GM19397 (cell line): ENCODE measurements at regions not wholly inside any gene's neighbourhood (a gene's known extent, or its start where the extent isn't known, plus 50 kb on each side); places are given as distances from the start of the nearest gene placed in this dataset.

Source experiments
- ATAC-seq: cut with Tn5 transposase; IDR thresholded peaks from one replicate; pipeline ENCODE4 v1.9.1; 2021; ENCODE audit warnings: mild to moderate bottlenecking, moderate library complexity; ENCODE audit not compliant: unreplicated experiment

GRCh38 chr3:6125520-6125919 is 735.4 kb upstream of the GRM7 start:
- ATAC-seq = no peak

GRCh38 chr3:6132684-6133432 is 728.1 kb upstream of the GRM7 start:
- no peak for ATAC-seq

GRCh38 chr3:6142707-6143106 is 718.2 kb upstream of the GRM7 start:
- no peak for ATAC-seq

DNA sequence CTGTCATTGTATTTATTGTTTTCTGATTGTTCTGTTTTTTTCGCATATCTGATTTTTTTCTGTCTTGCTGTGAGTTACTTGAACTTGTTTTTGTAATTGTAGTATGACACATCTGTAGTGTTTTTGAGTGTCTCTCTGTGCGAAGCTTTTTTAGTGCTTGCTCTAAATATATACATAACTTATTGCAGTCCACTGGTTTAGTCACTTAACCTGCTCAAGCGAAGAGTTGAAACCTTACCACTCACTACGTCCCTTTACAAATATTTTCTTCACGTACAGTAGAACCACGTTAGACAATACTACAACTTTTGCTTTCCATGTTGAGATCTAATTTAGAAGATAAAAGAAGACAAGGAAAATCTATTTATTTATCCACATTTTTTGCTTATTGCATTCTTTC is 713.0 kb upstream of the GRM7 start:
- ATAC-seq = no peak

GRCh38 chr3:6155650-6156338 is 705.1 kb upstream of the GRM7 start:
- no peak for ATAC-seq

DNA sequence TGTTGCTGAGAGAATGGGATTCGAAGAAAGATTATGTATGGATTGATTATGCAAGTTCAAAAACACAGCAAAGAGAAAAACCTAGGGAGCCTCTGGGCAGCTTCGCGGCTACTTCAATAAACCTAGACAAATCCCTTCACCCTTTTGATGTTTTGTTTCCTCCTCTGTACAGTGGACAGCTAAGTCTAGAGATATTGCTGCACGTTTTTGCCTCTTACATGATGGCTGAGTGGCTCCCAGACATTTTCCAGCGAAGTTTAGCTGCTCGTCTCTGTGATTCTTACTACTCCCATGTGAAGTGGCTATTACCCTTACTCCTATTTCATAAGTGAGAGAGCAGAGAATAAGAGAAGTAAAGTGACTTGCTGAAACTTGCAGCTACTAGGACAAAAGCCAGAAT is 695.0 kb upstream of the GRM7 start:
- ATAC-seq = no peak

GRCh38 chr3:6168256-6168655 is 692.7 kb upstream of the GRM7 start:
- no peak for ATAC-seq

GRCh38 chr3:6172871-6173642 is 687.9 kb upstream of the GRM7 start:
- ATAC-seq = no peak

DNA sequence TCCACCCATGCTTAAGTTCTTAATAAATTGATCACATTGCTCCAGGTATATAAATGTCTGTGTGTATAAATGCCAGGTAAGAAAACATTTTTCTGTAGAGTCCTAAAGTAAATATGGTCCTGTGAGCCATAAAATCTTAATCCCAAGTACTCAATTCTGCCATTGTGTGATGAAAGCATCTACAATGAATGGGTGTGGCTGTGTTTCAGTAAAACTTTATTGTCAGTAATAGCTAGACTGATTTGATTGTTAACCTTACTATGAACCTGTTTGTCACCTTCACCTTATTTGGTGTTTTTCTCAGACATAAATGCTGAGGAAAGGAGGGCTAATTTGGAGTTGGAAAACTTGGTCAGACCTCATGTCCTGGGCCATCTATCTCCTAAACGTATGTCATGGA is 683.5 kb upstream of the GRM7 start:
- ATAC-seq = no peak

- no peak for ATAC-seq
Measured at GRCh38 chr3:6179761-6180160, 681.2 kb upstream of the GRM7 start.

GRCh38 chr3:6180171-6180570 is 680.7 kb upstream of the GRM7 start:
- no peak for ATAC-seq

- ATAC-seq = no peak
Measured at GRCh38 chr3:6182476-6182875, 678.4 kb upstream of the GRM7 start.

DNA sequence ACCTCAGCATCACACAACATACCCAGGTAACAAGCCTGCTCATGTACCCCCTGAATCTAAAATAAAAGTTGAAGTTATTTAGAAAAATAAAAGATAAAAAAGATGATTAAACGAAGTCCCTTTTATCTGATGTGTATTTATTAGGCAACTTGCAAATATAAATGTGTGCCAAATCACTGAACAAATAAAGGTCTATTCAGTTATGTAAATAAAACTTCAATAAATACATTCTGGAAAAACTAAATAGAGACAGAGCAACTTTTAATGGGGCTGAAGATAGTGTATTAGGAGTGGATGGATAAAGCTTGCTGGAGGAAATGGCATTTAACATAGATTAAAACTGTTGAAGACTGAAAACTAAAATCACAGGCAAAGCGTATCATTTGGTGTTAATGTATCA is 678.0 kb upstream of the GRM7 start:
- ATAC-seq = no peak

GRCh38 chr3:6189384-6189783 is 671.5 kb upstream of the GRM7 start:
- ATAC-seq = no peak

- no peak for ATAC-seq
Measured at GRCh38 chr3:6204891-6205290, 656.0 kb upstream of the GRM7 start.

DNA sequence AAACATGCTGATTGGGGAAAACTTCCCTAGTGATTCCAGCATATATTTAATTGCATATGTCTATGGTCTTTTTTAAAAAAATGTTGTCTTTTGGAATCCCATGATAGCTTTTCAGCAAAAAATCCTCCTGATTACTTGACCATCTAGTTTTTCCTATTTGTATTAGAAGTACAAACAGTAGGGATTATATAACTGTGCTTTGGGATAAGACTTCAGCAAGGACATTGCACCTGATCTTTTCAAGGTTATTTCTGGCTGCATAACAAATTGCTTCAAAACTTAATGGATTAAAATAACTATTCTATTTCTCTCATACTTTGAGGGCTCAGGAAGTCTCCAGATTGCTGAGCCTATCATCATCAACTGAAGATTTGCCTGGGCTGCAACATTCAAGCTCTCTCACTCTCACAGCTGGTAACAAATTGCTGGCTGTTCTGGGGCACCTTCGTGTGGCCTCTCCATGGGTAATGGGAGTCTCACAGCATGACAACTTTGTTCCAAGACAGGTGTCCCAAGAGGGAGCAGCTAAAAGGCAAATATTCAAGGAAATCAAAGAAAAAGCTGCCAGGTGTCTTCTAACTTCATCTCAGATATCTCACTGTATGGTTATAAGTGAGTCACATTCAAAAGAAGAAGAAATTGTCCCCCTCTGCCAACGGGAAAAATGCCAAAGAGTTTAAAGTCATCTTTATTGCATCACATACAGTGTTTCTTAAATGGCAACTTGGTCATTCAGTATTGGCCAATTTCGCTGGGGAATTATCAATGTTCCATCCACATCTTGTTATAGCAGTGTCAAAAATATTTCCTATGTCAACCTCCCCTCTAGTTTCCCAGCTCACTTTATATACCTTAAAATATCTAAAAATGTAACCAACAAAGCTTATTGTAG is 644.5 kb upstream of the GRM7 start:
- no peak for ATAC-seq

- no peak for ATAC-seq
Measured at GRCh38 chr3:6220447-6220846, 640.5 kb upstream of the GRM7 start.

- ATAC-seq = no peak
Measured at GRCh38 chr3:6222069-6222468, 638.8 kb upstream of the GRM7 start.

GRCh38 chr3:6223572-6223971 is 637.3 kb upstream of the GRM7 start:
- no peak for ATAC-seq

DNA sequence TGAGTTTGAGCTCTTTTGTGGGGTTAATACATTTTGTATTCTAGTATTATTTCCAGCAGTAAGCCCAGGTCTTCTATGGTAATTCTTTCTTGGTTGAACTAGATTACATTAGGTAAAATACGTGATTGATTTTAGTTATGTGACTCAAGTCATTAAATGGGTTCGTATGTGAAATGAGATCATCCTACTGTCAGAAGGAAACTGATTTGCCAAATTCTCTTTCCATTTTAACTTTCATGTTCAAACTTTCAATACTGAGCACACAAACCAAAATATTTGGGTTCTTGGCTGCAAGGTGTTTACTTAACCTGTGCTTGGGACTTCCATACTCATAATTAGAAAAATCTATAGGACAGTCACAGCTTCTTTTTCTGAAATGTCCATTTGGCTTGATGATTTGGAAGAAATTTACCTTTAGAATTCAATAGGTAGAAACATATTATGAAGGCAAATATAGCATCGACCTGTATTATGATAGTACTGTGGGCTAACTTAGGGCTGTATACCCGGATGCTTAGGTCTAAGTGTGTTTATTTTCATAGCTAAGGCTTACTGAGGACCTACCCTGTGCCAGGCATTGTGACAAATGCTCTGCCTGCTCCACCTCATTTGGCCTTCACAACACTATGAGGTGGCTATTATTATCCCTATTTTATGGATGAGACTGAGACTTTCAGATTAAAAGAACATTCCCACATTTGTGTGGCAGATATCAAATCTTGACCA is 631.8 kb upstream of the GRM7 start:
- ATAC-seq = no peak
